HG02623 (cell line): ENCODE measurements at regions not wholly inside any gene's neighbourhood (a gene's known extent, or its start where the extent isn't known, plus 50 kb on each side); places are given as distances from the start of the nearest gene placed in this dataset.
"Not testable (repeated sequence)": the region's sequence is repeated elsewhere in the genome, so short reads cannot be mapped to it uniquely, and the experiment has no call there.

ENCODE experiments used
- ATAC-seq: cut with Tn5 transposase; IDR thresholded peaks from one replicate; pipeline ENCODE4 v1.9.1; 2021; ENCODE audit warnings: moderate library complexity; ENCODE audit not compliant: unreplicated experiment

GRCh38 chr7:115297656-115298055 lies 375.8 kb downstream of the MDFIC start:
- no peak for ATAC-seq

DNA sequence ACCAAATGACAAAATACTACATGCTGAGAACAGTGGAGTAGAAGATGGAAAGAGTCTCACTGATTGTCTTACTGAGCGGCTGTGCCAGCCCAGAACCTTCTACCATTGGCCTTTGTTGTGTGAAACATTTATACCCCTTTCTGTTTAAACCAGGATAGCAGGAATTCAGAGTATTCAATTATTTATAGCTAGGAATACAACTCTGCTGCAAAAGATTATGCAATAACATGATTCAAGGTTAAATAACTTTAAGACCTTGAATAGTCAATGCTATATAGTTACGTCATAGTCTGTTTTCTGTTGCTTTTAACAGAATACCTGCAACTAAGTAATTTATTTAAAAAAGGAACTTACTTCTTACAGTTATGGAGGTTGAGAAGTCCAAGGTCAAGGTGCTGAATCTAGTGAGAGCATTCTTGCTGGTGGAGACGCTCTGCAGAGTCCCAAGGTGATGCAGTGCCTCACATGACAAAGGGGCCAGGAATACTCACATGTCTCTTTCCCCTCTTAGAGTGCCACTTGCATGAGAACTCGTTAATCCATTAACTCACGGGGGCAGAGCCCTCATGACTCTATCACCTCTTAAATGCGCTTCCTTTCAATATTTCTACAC lies 371.8 kb downstream of the MDFIC start:
- ATAC-seq: no peak

DNA sequence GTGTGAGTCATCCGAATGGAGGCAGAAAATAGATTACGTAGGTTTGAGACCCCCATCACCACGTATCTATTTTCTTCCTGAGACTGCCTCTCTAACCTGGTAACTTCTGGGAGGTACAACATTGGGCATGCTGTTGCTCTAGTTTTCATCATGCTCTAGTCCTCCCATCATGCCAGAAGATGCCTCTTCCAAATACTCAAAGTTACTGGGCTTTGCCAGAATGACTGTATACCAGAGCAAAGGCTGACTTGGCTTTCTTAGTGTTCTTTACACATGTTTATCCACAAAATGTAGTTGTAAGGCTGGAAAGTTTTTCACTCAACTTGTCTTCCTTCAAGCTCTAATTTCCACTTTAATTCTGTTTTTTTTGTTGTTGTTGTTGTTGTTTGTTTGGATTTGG lies 370.5 kb downstream of the MDFIC start:
- ATAC-seq: no peak

DNA sequence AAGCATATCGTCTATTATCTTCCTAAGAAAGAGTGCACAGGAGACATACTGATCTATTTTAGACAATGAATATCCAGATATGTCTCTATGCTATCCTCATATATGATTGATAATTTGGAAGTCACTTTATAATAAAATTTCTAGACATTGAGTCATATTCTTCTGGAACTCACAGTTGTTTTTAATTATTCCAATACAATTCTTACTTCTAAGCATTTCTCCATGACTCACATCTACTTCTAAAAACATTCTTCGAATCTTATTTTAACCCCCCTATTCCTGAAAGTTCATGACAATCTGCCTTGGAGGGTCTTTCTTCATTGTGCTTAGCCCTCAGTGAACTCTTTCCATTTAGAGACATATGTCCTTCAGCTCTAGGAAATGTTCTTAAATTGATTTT lies 368.1 kb downstream of the MDFIC start:
- no peak for ATAC-seq

DNA sequence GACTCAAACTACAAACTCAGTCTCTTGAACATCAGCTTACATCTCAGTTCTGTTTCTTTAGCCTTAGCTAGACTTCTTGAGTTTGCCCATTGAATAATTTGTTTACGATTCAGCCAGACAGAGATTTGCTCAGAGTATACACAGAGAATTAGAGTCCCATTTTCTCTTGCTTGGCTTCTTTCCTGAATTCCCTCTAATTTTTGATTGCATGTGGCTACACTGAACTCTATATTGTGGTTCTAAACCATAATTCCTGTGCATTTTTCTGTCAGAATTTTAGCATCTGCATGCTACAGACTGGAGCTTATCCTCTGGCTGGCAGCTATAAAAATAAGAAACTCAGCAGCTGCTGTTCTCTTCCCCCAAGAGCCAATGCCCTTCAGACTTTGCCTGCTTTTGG lies 354.9 kb downstream of the MDFIC start:
- ATAC-seq: no peak

DNA sequence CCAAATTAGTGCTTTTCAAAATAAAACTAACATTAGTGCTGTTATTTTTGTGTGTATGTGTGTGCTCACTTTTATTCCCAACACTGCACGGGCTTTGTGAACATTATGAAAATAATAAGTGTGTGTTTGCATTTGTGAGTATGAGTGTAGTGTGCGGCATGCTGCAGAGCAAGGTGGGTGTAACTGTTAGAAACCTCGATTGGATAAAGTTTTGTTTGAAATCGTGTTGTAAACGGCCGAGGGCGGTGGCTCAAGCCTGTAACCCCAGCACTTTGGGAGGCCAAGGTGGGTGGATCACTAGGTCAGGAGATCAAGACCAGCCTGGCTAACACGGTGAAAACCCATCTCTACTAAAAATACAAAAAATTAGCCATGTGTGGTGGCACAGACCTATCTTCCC lies 352.0 kb downstream of the MDFIC start:
- ATAC-seq: not testable (repeated sequence)

GRCh38 chr7:115273139-115273772 lies 351.4 kb downstream of the MDFIC start:
- ATAC-seq: no peak

DNA sequence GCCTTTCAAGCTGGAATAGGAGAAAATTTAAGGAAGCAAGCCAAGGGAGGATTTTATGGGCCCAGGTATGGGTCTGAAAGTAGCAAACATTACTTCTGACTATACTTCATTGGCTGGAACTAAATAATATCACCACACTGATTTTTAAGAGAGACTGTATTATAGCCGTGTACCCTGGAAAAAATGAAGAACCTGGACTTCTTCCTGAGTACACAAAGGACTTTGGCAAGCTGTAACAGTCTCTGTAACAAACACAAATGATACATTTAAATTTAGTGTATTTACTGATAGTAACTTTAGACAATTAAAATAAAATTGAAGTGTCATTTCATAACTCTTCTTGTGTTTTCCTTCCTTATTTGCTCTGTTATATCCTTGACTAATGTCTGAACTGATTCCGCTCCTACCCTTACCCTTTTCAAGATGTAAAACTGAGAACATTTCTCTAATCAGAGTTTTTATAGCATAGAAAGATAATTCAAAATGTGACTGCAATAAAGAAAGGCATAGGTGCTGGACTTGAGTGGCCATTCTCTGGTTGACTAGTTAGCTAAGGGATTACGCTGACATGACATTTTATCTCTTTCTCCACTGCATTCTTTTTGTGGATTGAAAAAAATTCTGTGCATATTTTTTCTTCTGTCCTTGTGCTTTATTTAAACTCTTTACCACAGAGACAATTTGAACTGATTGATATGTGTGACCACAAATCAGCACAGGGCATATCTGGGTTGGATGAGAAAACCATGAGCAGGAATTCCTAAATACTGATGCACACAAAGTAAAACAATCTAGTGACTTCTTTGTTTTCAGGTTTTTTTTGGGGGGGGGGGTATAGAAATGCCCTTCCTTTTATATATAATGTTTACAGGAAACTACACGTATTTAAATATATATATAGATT lies 349.7 kb downstream of the MDFIC start:
- no peak for ATAC-seq

- no peak for ATAC-seq
Measured at GRCh38 chr7:115269486-115269885, 347.6 kb downstream of the MDFIC start.

DNA sequence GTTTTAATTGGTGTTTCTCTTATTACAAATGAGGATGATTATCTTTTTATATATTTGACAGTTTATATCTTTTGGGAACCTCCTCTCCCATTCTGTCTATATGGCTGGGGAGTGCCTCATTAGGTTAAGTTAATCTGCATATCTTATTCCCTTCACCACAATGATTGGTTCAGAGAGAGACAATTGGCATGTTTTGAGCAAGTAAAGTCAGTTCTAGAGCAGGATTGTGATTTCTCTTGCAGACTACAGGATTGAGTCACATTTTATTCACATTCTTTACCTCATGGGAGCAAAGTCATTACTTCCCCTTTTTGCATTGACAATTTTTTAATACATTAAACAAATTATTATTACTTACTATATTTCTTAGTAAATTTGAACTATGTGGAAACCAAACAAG lies 345.6 kb downstream of the MDFIC start:
- ATAC-seq: no peak

GRCh38 chr7:115260381-115260780 lies 338.5 kb downstream of the MDFIC start:
- no peak for ATAC-seq

- no peak for ATAC-seq
Measured at GRCh38 chr7:115252461-115252860, 330.6 kb downstream of the MDFIC start.

DNA sequence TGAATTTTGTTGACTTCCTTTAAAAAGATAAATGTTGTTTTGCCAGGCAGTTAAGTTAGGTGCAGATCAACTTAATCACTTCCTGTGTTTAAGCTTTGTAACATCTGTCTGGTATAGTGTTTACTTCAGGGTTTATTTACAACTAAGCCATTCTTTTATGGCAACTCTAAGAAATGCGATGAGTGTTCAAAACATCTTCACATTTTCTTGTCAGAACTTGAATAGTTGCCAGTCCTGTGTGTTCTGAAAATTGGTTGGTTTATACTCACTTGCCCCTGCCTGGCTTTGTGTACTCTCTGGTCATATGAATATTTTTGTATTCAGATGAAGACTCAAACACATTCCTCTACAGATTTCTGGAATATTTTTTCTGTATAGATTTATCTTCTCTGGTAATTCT lies 327.2 kb downstream of the MDFIC start:
- ATAC-seq: no peak

- ATAC-seq: no peak
Measured at GRCh38 chr7:115241151-115241550, 319.3 kb downstream of the MDFIC start.

- ATAC-seq: no peak
Measured at GRCh38 chr7:115240242-115240641, 318.3 kb downstream of the MDFIC start.

DNA sequence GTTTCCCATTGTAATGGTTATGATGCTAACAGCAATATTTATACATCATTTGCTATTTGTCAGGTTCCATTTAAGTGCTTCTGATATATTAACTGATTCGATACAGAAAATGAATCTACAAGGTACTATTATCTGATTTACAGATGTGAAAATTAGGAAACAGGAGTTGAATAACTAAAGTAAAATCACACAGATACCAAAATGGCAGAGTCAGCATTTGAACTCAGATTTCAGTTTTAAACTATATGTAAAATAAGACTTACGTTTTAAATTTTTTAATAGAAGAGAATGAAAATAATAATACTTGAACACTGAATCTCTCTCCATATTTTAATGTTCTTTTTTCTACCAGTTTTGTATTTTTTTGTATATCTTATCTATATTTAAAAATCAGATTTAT lies 313.2 kb downstream of the MDFIC start:
- ATAC-seq: no peak

DNA sequence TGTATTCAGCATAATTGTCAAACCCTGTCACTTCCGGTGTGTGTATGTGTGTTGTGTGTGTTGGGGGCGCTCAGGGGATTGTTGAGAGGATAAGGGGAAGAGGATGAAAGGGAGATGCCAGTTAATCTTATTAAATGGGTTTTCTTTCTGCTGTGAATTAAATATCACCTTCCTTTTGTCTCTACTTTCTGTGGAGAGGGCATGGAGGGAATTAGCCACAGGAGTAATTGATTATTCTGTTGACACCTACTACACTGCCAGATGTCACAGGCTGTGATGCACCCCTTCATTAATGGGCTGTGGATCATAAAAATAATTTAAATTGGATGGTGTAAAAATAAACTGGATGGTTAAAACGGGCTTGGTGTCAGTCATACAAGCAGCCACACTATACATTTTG lies 311.9 kb downstream of the MDFIC start:
- ATAC-seq: no peak

- ATAC-seq: no peak
Measured at GRCh38 chr7:115232041-115232440, 310.1 kb downstream of the MDFIC start.

GRCh38 chr7:115230882-115231571 lies 309.1 kb downstream of the MDFIC start:
- no peak for ATAC-seq

- no peak for ATAC-seq
Measured at GRCh38 chr7:115229401-115230105, 307.7 kb downstream of the MDFIC start.
